GM21360 (cell line): ENCODE measurements at regions not wholly inside any gene's neighbourhood (a gene's known extent, or its start where the extent isn't known, plus 50 kb on each side); places are given as distances from the start of the nearest gene placed in this dataset.

ENCODE experiments used
- ATAC-seq: cut with Tn5 transposase; IDR thresholded peaks from one replicate; pipeline ENCODE4 v1.9.1; 2021; ENCODE audit warnings: mild to moderate bottlenecking, moderate library complexity; ENCODE audit not compliant: unreplicated experiment

GRCh38 chr16:86304868-86305267 lies 205.5 kb upstream of the FOXF1 start:
- no peak for ATAC-seq

- ATAC-seq = no peak
Observed at GRCh38 chr16:86305440-86305839, 204.9 kb upstream of the FOXF1 start.

GRCh38 chr16:86306011-86306644 lies 204.2 kb upstream of the FOXF1 start:
- no peak for ATAC-seq

GRCh38 chr16:86306811-86307513 lies 203.4 kb upstream of the FOXF1 start:
- no peak for ATAC-seq

GRCh38 chr16:86307514-86307903 lies 202.8 kb upstream of the FOXF1 start:
- no peak for ATAC-seq

GRCh38 chr16:86308514-86308913 lies 201.8 kb upstream of the FOXF1 start:
- ATAC-seq = no peak

GRCh38 chr16:86313631-86314030 lies 196.7 kb upstream of the FOXF1 start:
- no peak for ATAC-seq

- ATAC-seq = no peak
Observed at GRCh38 chr16:86314402-86315025, 195.8 kb upstream of the FOXF1 start.

GRCh38 chr16:86316967-86317812 lies 193.1 kb upstream of the FOXF1 start:
- ATAC-seq = no peak

- ATAC-seq = no peak
Observed at GRCh38 chr16:86317813-86318650, 192.3 kb upstream of the FOXF1 start.

GRCh38 chr16:86319585-86320236 lies 190.6 kb upstream of the FOXF1 start:
- no peak for ATAC-seq

- no peak for ATAC-seq
Observed at GRCh38 chr16:86320237-86320595, 190.1 kb upstream of the FOXF1 start.

- ATAC-seq = no peak
Observed at GRCh38 chr16:86321491-86321890, 188.8 kb upstream of the FOXF1 start.

- ATAC-seq = no peak
Observed at GRCh38 chr16:86322283-86322682, 188.0 kb upstream of the FOXF1 start.

GRCh38 chr16:86322806-86323205 lies 187.5 kb upstream of the FOXF1 start:
- ATAC-seq = no peak

GRCh38 chr16:86324320-86324719 lies 186.0 kb upstream of the FOXF1 start:
- no peak for ATAC-seq

GRCh38 chr16:86325360-86325759 lies 185.0 kb upstream of the FOXF1 start:
- ATAC-seq = no peak

- ATAC-seq = no peak
Observed at GRCh38 chr16:86325895-86326294, 184.4 kb upstream of the FOXF1 start.

- ATAC-seq = no peak
Observed at GRCh38 chr16:86327321-86327720, 183.0 kb upstream of the FOXF1 start.

- no peak for ATAC-seq
Observed at GRCh38 chr16:86330906-86331305, 179.4 kb upstream of the FOXF1 start.
